ENCODE measurements at regions not wholly inside any gene's neighbourhood (a gene's known extent, or its start where the extent isn't known, plus 50 kb on each side); places are given as distances from the start of the nearest gene placed in this dataset.

GRCh38 chr4:95985051-95985450 is 145.2 kb downstream of the PDHA2 start:
- DNase-seq (ENCODE audit: low spot score), result no peak
- no peak for ATAC-seq
- intact Hi-C loops (cut with DNase I), result no loop called here

- DNase-seq (ENCODE audit: low spot score), result no peak
- intact Hi-C loops (cut with DNase I), result no loop called here
- no peak for ATAC-seq
Measured at GRCh38 chr4:95985791-95986550, 146.1 kb downstream of the PDHA2 start.

GRCh38 chr4:95987851-95988250 is 148.0 kb downstream of the PDHA2 start:
- DNase-seq (ENCODE audit: low spot score) (no peak), ATAC-seq (no peak)
- intact Hi-C loops (cut with DNase I), result no loop called here

GRCh38 chr4:95998311-95998710 is 158.4 kb downstream of the PDHA2 start:
- DNase-seq (ENCODE audit: low spot score) (no peak), ATAC-seq (no peak)
- intact Hi-C loops (cut with DNase I), result no loop called here

GRCh38 chr4:96003951-96004740 is 164.3 kb downstream of the PDHA2 start:
- DNase-seq (ENCODE audit: low spot score), result no peak
- intact Hi-C loops (cut with DNase I), result no loop called here
- ATAC-seq, result no peak

GRCh38 chr4:96009427-96010119 is 169.7 kb downstream of the PDHA2 start:
- intact Hi-C loops (cut with DNase I), result no loop called here
- DNase-seq (ENCODE audit: low spot score), result no peak
- no peak for ATAC-seq

GRCh38 chr4:96012687-96013086 is 172.8 kb downstream of the PDHA2 start:
- intact Hi-C loops (cut with DNase I), result no loop called here
- DNase-seq (ENCODE audit: low spot score), result no peak
- ATAC-seq, result no peak

- intact Hi-C loops (cut with DNase I), result no loop called here
- no peak for ATAC-seq
- no peak for DNase-seq (ENCODE audit: low spot score)
Measured at GRCh38 chr4:96016634-96017299, 176.9 kb downstream of the PDHA2 start.

- DNase-seq (ENCODE audit: low spot score) (no peak), ATAC-seq (no peak)
- intact Hi-C loops (cut with DNase I), result no loop called here
Measured at GRCh38 chr4:96025011-96025410, 185.1 kb downstream of the PDHA2 start.

GRCh38 chr4:96035727-96036126 is 195.8 kb downstream of the PDHA2 start:
- ATAC-seq, result no peak
- no peak for DNase-seq (ENCODE audit: low spot score)
- intact Hi-C loops (cut with DNase I), result no loop called here

GRCh38 chr4:96036781-96037180 is 196.9 kb downstream of the PDHA2 start:
- intact Hi-C loops (cut with DNase I), result no loop called here
- no peak for ATAC-seq

GRCh38 chr4:96037705-96038104 is 197.8 kb downstream of the PDHA2 start:
- intact Hi-C loops (cut with DNase I), result no loop called here
- DNase-seq (ENCODE audit: low spot score) (no peak), ATAC-seq (no peak)

More at GRCh38 chr4:96036781-96037180, 196.9 kb downstream of the PDHA2 start:
- DNase-seq (ENCODE audit: low spot score), result no peak

- DNase-seq (ENCODE audit: low spot score) (no peak), ATAC-seq (no peak)
- intact Hi-C loops (cut with DNase I), result no loop called here
Measured at GRCh38 chr4:96039217-96039616, 199.3 kb downstream of the PDHA2 start.

- intact Hi-C loops (cut with DNase I), result no loop called here
- DNase-seq (ENCODE audit: low spot score), result no peak
- ATAC-seq, result no peak
Measured at GRCh38 chr4:96039803-96040436, 200.0 kb downstream of the PDHA2 start.

GRCh38 chr4:96044971-96045370 is 205.1 kb downstream of the PDHA2 start:
- DNase-seq (ENCODE audit: low spot score) (no peak), ATAC-seq (no peak)
- intact Hi-C loops (cut with DNase I), result no loop called here

- no peak for DNase-seq (ENCODE audit: low spot score)
- ATAC-seq, result no peak
- intact Hi-C loops (cut with DNase I), result no loop called here
Measured at GRCh38 chr4:96052827-96053226, 212.9 kb downstream of the PDHA2 start.

- DNase-seq (ENCODE audit: low spot score) (no peak), ATAC-seq (no peak)
- intact Hi-C loops (cut with DNase I), result no loop called here
Measured at GRCh38 chr4:96056346-96056934, 216.5 kb downstream of the PDHA2 start.

- intact Hi-C loops (cut with DNase I), result no loop called here
- no peak for DNase-seq (ENCODE audit: low spot score)
- no peak for ATAC-seq
Measured at GRCh38 chr4:96063639-96064038, 223.7 kb downstream of the PDHA2 start.

- DNase-seq (ENCODE audit: low spot score), result no peak
- no peak for ATAC-seq
- intact Hi-C loops (cut with DNase I), result no loop called here
Measured at GRCh38 chr4:96073461-96073860, 233.6 kb downstream of the PDHA2 start.

All from sciatic nerve (tissue), 2 donors.